Ascending aorta (tissue), 2 donors: ENCODE measurements at regions not wholly inside any gene's neighbourhood (a gene's known extent, or its start where the extent isn't known, plus 50 kb on each side); places are given as distances from the start of the nearest gene placed in this dataset.

Source experiments
- DNase-seq, 2 donors: peaks; one replicate each; pipeline ENCODE4 v3.0.0-alpha.2; 2019; ENCODE audit warnings: low spot score in 2 of 2
- H3K27ac ChIP-seq, 2 donors: fragments of 200-600 bp; sonication (generic); one replicate each; pipeline ENCODE4 v1.5.1; 2016 to 2017; ENCODE audit warnings: mild to moderate bottlenecking in 1 of 2
- H3K27me3 ChIP-seq: fragments of 200-600 bp; sonication (generic); one replicate; pipeline ENCODE4 v1.5.1; 2017
- H3K36me3 ChIP-seq, 2 donors: fragments of 200-600 bp; sonication (generic); one replicate each; pipeline ENCODE4 v1.5.1; 2016
- H3K4me1 ChIP-seq, 2 donors: fragments of 200-600 bp; sonication (generic); one replicate each; pipeline ENCODE4 v1.5.1; 2016 to 2017; ENCODE audit warnings: mild to moderate bottlenecking in 1 of 2
- H3K4me3 ChIP-seq, 2 donors: fragments of 200-600 bp; sonication (generic); one replicate each; pipeline ENCODE4 v1.5.1; 2016 to 2017; ENCODE audit warnings: mild to moderate bottlenecking in 1 of 2
- H3K9me3 ChIP-seq, 2 donors: fragments of 200-600 bp; sonication (generic); one replicate each; pipeline ENCODE4 v1.5.1; 2016
- CTCF ChIP-seq, 3 experiments: fragments of 200-600 bp in 2 of 3; fragments of 450-650 bp in 1 of 3; sonication (generic) in 2 of 3; IDR thresholded peaks; one replicate each; pipeline ENCODE4 v1.5.1; 2016 to 2019; ENCODE audit warnings: antibody characterized with exemption in 3 of 3, mild to moderate bottlenecking in 1 of 3, moderate library complexity in 1 of 3
- intact Hi-C: fragments of 100-400 bp; cut with DNase I; formaldehyde crosslinking; loops from one replicate; pipeline ENCODE4 v1.15.1; 2023

GRCh38 chr5:142428036-142428772 lies 103.4 kb upstream of the SPRY4 start:
- intact Hi-C loops: no loop called here
- no peak for TF ChIP-seq CTCF (IDR thresholded peaks at IDR 0.05)
- H3K9me3 ChIP-seq: no peaks in the 10 kb centered on the region
- no peaks in the 10 kb centered on the region for H3K36me3 ChIP-seq
- H3K4me3 ChIP-seq: no peak overlapping the region
- no peak for DNase-seq
- no peaks in the 10 kb centered on the region for H3K27me3 ChIP-seq
- H3K27ac ChIP-seq: no peak overlapping the region
- H3K4me1 ChIP-seq: no peaks in the 10 kb centered on the region

GRCh38 chr5:142427529-142427928 lies 102.7 kb upstream of the SPRY4 start:
- no peak for TF ChIP-seq CTCF (IDR thresholded peaks at IDR 0.05)
- intact Hi-C loops: no loop called here
- no peak for DNase-seq
- Histone ChIP-seq H3K27ac (no peak overlapping the region), H3K9me3 (no peaks in the 10 kb centered on the region), H3K36me3 (no peaks in the 10 kb centered on the region), H3K4me3 (no peak overlapping the region), H3K4me1 (no peaks in the 10 kb centered on the region), H3K27me3 (no peaks in the 10 kb centered on the region)

DNA sequence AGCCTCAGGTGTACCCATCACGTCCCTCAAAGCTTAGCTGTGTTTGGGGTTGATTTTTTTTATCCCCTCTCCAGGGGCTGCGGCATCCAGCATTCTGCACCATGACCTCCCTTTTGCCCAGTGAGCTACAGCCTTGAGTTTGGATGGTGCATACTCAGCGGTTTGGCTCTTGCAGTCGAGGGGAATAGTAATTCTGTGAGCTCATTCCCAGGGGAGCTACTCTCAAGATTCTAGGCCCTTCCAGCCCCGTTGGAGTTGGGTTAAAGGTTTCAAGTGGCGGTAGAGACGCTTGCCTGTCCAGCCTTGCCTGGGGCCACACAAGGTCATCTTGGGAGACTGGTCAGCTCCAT lies 102.2 kb upstream of the SPRY4 start:
- Histone ChIP-seq H3K27me3 (no peaks in the 10 kb centered on the region), H3K4me1 (no peaks in the 10 kb centered on the region), H3K27ac (no peak overlapping the region), H3K9me3 (no peaks in the 10 kb centered on the region), H3K4me3 (no peak overlapping the region), H3K36me3 (no peaks in the 10 kb centered on the region)
- no peak for DNase-seq
- intact Hi-C loops: no loop called here
- no peak for TF ChIP-seq CTCF (IDR thresholded peaks at IDR 0.05)

DNA sequence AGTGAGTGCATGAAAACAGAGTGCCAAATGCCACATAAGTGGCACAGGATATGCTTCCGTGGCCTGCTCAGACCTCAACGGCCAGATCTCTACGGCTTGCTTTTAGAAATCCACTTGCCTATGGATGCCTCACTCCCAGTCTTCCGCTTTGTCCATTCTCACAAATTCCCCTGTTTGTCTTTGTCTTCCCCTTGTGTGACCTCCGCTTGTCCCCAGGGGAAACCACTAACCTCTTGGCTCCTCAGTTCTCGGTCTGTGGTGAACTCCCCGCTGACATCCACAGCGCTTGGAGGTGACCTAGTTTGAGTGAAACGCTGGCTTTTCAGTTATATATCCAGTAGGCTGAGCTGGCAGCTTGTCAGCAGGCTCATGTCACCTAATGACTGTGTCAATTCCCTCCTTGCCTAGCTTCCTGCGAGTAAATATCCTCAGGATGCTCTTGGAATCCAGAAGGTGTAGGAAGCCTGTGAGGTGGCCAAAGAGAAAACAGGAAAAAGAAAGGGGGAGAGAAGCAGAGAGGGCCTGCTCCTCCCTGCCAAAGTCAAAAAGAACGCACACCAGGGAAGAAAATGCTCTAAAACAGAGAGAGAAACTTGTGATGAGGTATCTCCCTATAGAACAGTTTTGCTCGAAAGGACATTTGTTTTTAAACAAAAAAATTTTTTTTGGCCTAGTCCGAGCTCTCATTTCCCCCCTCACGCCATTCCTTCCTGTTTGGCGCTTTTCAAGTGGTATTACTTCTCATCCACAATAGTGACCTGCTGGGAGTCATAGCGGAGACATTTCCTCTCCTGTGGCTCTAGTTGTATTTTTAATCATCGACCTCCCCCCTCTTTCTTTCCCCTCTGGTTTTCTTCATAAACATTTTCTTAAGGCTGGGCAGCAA lies 101.6 kb upstream of the SPRY4 start:
- no peaks in the 10 kb centered on the region for H3K36me3 ChIP-seq
- H3K9me3 ChIP-seq: no peaks in the 10 kb centered on the region
- no peak for TF ChIP-seq CTCF (IDR thresholded peaks at IDR 0.05)
- H3K27me3 ChIP-seq: no peaks in the 10 kb centered on the region
- H3K4me3 ChIP-seq: no peak overlapping the region
- intact Hi-C loops: no loop called here
- no peaks in the 10 kb centered on the region for H3K4me1 ChIP-seq
- DNase-seq: no peak
- no peak overlapping the region for H3K27ac ChIP-seq

DNA sequence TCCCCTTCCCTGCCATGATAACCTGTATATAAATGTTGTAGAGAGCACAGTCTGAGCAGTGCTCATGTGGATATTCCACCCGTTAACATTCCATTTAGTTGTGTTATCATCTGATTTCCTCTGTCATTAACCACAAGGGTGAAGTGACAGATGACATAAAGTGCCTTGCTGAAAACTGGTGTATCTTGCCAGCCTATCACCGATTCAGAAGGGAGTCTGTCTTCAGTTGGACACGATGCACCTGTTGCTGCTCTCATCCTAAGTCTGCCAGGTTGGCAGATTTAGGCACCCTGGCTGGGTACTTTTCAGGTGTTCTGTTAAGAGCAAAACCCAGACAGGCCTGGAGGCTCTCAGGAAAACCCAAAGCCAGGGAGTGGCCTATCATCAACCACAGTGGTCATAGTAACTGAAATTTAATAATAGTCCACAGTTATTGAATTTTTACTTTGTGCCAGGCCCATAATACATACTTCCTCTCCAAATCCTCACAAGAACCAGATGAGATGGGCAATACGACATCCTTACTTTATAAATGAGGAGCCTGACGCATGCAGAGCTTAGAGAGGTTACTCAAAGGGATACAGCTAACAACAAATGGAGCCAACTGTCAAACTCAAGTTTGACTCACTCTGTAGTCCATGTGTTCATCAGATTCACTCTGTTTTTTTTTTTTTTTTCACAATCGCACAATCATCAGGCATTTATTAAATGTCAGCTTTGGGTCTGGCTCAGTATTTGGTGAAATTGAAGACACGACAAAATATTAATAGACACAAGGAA lies 100.7 kb upstream of the SPRY4 start:
- Histone ChIP-seq H3K27ac (no peak overlapping the region), H3K36me3 (no peaks in the 10 kb centered on the region), H3K4me3 (no peak overlapping the region), H3K27me3 (no peaks in the 10 kb centered on the region), H3K4me1 (no peaks in the 10 kb centered on the region), H3K9me3 (no peaks in the 10 kb centered on the region)
- TF ChIP-seq CTCF (IDR thresholded peaks at IDR 0.05): no peak
- DNase-seq: no peak
- intact Hi-C loops: no loop called here
